Mesenchymal stem cell (in vitro differentiated cells and primary cell): ENCODE measurements at regions not wholly inside any gene's neighbourhood (a gene's known extent, or its start where the extent isn't known, plus 50 kb on each side); places are given as distances from the start of the nearest gene placed in this dataset.

Experiments used
- DNase-seq: peaks from one replicate; pipeline ENCODE4 v3.0.0-alpha.2; 2013
- H2AFZ ChIP-seq: one replicate; pipeline ENCODE4 v1.6.1; 2013; ENCODE audit warnings: low read depth, mild to moderate bottlenecking, control low read depth, inconsistent platforms, low read length, moderate library complexity
- H2AK5ac ChIP-seq: 2 replicates; pipeline ENCODE4 v1.6.1; 2013; ENCODE audit warnings: low read length, moderate library complexity, mild to moderate bottlenecking, inconsistent platforms; ENCODE audit not compliant: severe bottlenecking
- H2BK120ac ChIP-seq: one replicate; pipeline ENCODE4 v1.6.1; 2013; ENCODE audit warnings: low read depth, mild to moderate bottlenecking, inconsistent platforms, low read length, moderate library complexity
- H2BK12ac ChIP-seq, 2 experiments: one replicate each; pipeline ENCODE4 v1.6.1; 2013; ENCODE audit warnings: inconsistent platforms in 2 of 2, low read length in 2 of 2, mild to moderate bottlenecking in 2 of 2, moderate library complexity in 2 of 2, control low read depth in 1 of 2
- H2BK15ac ChIP-seq: one replicate; pipeline ENCODE4 v1.6.1; 2013; ENCODE audit warnings: mild to moderate bottlenecking, low read depth, inconsistent platforms; ENCODE audit not compliant: poor library complexity, severe bottlenecking
- H2BK5ac ChIP-seq: 2 replicates; pipeline ENCODE4 v1.6.1; 2013; ENCODE audit warnings: low read depth, mild to moderate bottlenecking, low read length, control low read depth, inconsistent platforms; ENCODE audit not compliant: poor library complexity, severe bottlenecking
- H3K14ac ChIP-seq, 2 experiments: one replicate each; pipeline ENCODE4 v1.6.1; 2013; ENCODE audit warnings: inconsistent platforms in 2 of 2, low read length in 2 of 2, control low read depth in 1 of 2, mild to moderate bottlenecking in 1 of 2, moderate library complexity in 1 of 2
- H3K18ac ChIP-seq, 2 experiments: one replicate each; pipeline ENCODE4 v1.6.1; 2013; ENCODE audit warnings: inconsistent platforms in 2 of 2, low read length in 2 of 2, control low read depth in 1 of 2, low read depth in 1 of 2, mild to moderate bottlenecking in 1 of 2
- H3K23ac ChIP-seq, 2 experiments: one replicate each; pipeline ENCODE4 v1.6.1; 2013; ENCODE audit warnings: inconsistent platforms in 2 of 2, low read length in 2 of 2, mild to moderate bottlenecking in 2 of 2, moderate library complexity in 2 of 2, control low read depth in 1 of 2
- H3K27ac ChIP-seq: 2 replicates; pipeline ENCODE4 v1.5.1; 2013; ENCODE audit warnings: mild to moderate bottlenecking, moderate library complexity, low read length, control low read depth, inconsistent platforms; ENCODE audit not compliant: poor library complexity, severe bottlenecking
- H3K27me3 ChIP-seq, 2 experiments: 2 replicates each; pipeline versions ENCODE4 v1.6.1 to v1.7.0; 2013; ENCODE audit warnings: low read length in 2 of 2, mild to moderate bottlenecking in 2 of 2, moderate library complexity in 2 of 2, control low read depth in 1 of 2, inconsistent platforms in 1 of 2; ENCODE audit not compliant: control insufficient read depth in 1 of 2, insufficient read depth in 1 of 2
- H3K36me3 ChIP-seq, 2 experiments: 2 replicates each; pipeline versions ENCODE4 v1.6.1 to v1.7.0; 2013; ENCODE audit warnings: low read length in 2 of 2, control low read depth in 1 of 2, inconsistent platforms in 1 of 2, low read depth in 1 of 2, mild to moderate bottlenecking in 1 of 2; ENCODE audit not compliant: insufficient read depth in 2 of 2, control insufficient read depth in 1 of 2
- H3K4ac ChIP-seq, 2 experiments: one replicate each; pipeline ENCODE4 v1.6.1; 2013; ENCODE audit warnings: inconsistent platforms in 2 of 2, low read length in 2 of 2, mild to moderate bottlenecking in 2 of 2, moderate library complexity in 2 of 2, control low read depth in 1 of 2, low read depth in 1 of 2
- H3K4me1 ChIP-seq: 2 replicates; pipeline ENCODE4 v1.6.1; 2013; ENCODE audit warnings: low read depth, low read length, control low read depth; ENCODE audit not compliant: control insufficient read depth, insufficient read depth
- H3K4me2 ChIP-seq: 2 replicates; pipeline ENCODE4 v1.6.1; 2013; ENCODE audit warnings: low read length, mild to moderate bottlenecking, inconsistent platforms; ENCODE audit not compliant: poor library complexity, severe bottlenecking
- H3K4me3 ChIP-seq, 2 experiments: 2 replicates each; pipeline versions ENCODE4 v1.5.1 to v1.7.0; 2013; ENCODE audit warnings: low read length in 2 of 2, mild to moderate bottlenecking in 2 of 2, control low read depth in 1 of 2, low read depth in 1 of 2; ENCODE audit not compliant: insufficient read depth in 1 of 2
- H3K79me1 ChIP-seq: replicated peaks from 2 replicates; pipeline ENCODE4 v1.6.1; 2013; ENCODE audit warnings: mild to moderate bottlenecking, control low read depth, low read length, inconsistent platforms; ENCODE audit not compliant: poor library complexity, severe bottlenecking
- H3K9ac ChIP-seq: 2 replicates; pipeline ENCODE4 v1.7.0; 2013; ENCODE audit warnings: mild to moderate bottlenecking, low read length, moderate library complexity
- H3K9me3 ChIP-seq: 2 replicates; pipeline ENCODE4 v1.7.0; 2013; ENCODE audit warnings: mild to moderate bottlenecking, low read length; ENCODE audit not compliant: control insufficient read depth
- H4K8ac ChIP-seq: one replicate; pipeline ENCODE4 v1.6.1; 2013; ENCODE audit warnings: inconsistent platforms, mild to moderate bottlenecking, low read length, moderate library complexity
- H4K91ac ChIP-seq: one replicate; pipeline ENCODE4 v1.6.1; 2013; ENCODE audit warnings: mild to moderate bottlenecking, low read length, inconsistent platforms
- WGBS: methylation state at CpG from one replicate; pipeline ENCODE4 v1.1.7; 2013; ENCODE audit warnings: mixed read lengths; 5-methylcytosine and 5-hydroxymethylcytosine counted together

DNA sequence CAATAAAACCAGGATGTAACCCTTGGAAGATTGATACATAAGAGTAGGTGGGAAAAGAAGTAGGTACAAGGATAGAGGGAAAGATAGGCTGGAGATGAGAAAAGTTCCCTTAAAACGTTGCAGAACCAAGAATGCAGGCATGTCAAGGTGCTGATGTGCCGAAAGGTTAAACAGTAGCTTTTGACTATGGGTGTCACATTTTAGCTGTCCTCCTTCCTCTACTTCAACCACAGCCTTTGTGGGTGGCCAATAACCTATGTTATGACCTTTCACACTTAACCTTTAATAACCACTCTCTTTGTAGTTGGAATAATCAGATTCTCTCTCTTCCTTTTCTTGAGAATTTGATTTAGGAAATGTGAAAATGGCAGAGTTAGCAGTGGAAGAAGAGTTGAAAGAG, 184.5 kb upstream of the GAP43 start:
- DNase-seq: no peak
- Histone ChIP-seq H3K36me3 (no peaks in the 10 kb centered on the region), H3K9me3 (no peaks in the 10 kb centered on the region), H2BK15ac (no peak overlapping the region), H4K8ac (no peak overlapping the region), H3K4me2 (no peak overlapping the region), H2BK5ac (no peak overlapping the region), H3K9ac (no peak overlapping the region), H3K27ac (no peak overlapping the region), H3K18ac (no peak overlapping the region), H2AFZ (no peak overlapping the region), H2AK5ac (no peak overlapping the region), H3K4me3 (no peak overlapping the region), H4K91ac (no peak overlapping the region), H2BK120ac (no peak overlapping the region), H3K27me3 (no peaks in the 10 kb centered on the region), H3K4me1 (no peaks in the 10 kb centered on the region), H2BK12ac (no peak overlapping the region), H3K14ac (no peak overlapping the region), H3K23ac (peak overlapping the region in 1 of 2 experiments; percentile 30), H3K4ac (no peak overlapping the region), H3K79me1 (no peaks in the 10 kb centered on the region)
- WGBS: 88% methylated on average over 2 of the region's 2 CpGs

DNA sequence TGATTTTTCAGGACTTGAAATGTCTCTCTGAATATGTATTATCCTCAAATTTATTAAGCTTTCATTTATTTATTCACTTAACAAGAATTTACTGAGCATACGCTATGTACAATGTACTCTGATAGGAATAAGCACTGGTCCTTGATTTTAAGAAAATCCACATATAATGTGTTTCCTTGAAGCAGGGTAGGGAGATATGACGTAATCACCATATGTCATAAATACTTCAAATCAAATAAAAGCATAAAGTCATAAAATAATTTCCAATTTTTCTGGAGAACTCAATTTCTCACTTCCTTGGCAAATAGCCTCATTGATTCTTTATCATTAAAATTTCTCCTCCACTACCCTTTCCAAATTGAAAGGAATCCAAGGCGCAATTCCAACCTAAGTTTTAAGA, 177.8 kb upstream of the GAP43 start:
- Histone ChIP-seq H3K4ac (no peak overlapping the region), H3K4me3 (no peak overlapping the region), H3K9ac (no peak overlapping the region), H2BK15ac (no peak overlapping the region), H2BK5ac (no peak overlapping the region), H2AFZ (no peak overlapping the region), H2BK120ac (no peak overlapping the region), H3K79me1 (no peaks in the 10 kb centered on the region), H3K23ac (no peak overlapping the region), H3K14ac (no peak overlapping the region), H3K27me3 (no peaks in the 10 kb centered on the region), H3K4me2 (no peak overlapping the region), H3K36me3 (no peaks in the 10 kb centered on the region), H3K9me3 (no peaks in the 10 kb centered on the region), H4K91ac (no peak overlapping the region), H3K27ac (no peak overlapping the region), H4K8ac (no peak overlapping the region), H2BK12ac (no peak overlapping the region), H3K4me1 (no peaks in the 10 kb centered on the region), H3K18ac (no peak overlapping the region), H2AK5ac (no peak overlapping the region)
- WGBS: no CpG with 5 or more reads among the region's 3 CpGs
- DNase-seq: no peak

DNA sequence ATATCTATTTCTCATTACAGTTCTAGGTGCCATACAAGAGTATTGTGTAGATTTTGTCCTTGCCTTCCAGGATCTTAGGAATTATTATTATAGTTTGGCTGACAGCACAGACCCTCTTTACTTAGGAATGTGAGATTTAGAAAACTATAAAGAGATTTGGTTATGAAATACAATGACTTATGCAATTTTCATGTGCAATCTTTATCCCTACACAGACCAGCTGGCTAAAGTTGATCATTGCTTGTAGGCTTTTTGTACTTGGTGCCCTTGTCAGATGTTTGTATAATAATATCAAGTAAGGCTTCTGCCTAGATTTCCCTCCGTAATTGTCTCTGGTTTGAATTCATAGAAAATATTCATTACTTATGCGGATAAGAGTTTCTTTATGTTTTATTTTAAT, 174.5 kb upstream of the GAP43 start:
- DNase-seq: no peak
- no peak overlapping the region for H2BK12ac ChIP-seq
- H3K4ac ChIP-seq: no peak overlapping the region
- H3K9me3 ChIP-seq: no peaks in the 10 kb centered on the region
- H2BK15ac ChIP-seq: no peak overlapping the region
- H3K9ac ChIP-seq: no peak overlapping the region
- H3K36me3 ChIP-seq: no peaks in the 10 kb centered on the region
- no peak overlapping the region for H2AFZ ChIP-seq
- no peak overlapping the region for H4K91ac ChIP-seq
- WGBS: 100% methylated on average over 1 of the region's 2 CpGs
- no peak overlapping the region for H3K23ac ChIP-seq
- no peaks in the 10 kb centered on the region for H3K79me1 ChIP-seq
- no peaks in the 10 kb centered on the region for H3K27me3 ChIP-seq
- H3K27ac ChIP-seq: no peak overlapping the region
- no peak overlapping the region for H3K4me2 ChIP-seq
- H3K18ac ChIP-seq: no peak overlapping the region
- H2BK120ac ChIP-seq: no peak overlapping the region
- no peak overlapping the region for H2AK5ac ChIP-seq
- no peaks in the 10 kb centered on the region for H3K4me1 ChIP-seq
- no peak overlapping the region for H4K8ac ChIP-seq
- H3K14ac ChIP-seq: no peak overlapping the region
- H3K4me3 ChIP-seq: no peak overlapping the region
- no peak overlapping the region for H2BK5ac ChIP-seq

DNA sequence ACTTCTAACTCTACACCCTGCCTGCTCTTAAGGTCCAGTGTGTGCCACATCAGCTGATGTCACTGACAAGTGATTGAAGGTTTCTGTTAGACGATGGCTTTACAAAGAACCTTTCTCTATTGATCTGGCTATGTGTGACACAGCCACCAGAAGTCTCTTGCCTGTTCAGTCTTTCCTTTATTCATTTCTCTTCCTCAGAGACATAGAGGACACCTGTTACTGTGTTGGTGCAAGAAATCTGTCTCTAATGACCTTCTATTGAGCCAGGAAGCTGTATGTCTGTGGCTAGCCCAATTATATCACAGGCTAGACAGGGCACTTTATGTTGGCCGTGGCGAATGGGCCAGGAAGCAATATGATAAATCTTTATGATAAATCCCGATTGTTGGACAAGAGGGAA, 173.3 kb upstream of the GAP43 start:
- Histone ChIP-seq H3K18ac (no peak overlapping the region), H3K9me3 (peaks cover 4% of the 10 kb centered on the region), H4K8ac (no peak overlapping the region), H3K4me1 (no peaks in the 10 kb centered on the region), H2BK12ac (no peak overlapping the region), H3K4me3 (no peak overlapping the region), H3K36me3 (no peaks in the 10 kb centered on the region), H3K4me2 (no peak overlapping the region), H2BK5ac (no peak overlapping the region), H3K79me1 (no peaks in the 10 kb centered on the region), H3K27ac (no peak overlapping the region), H3K9ac (no peak overlapping the region), H2AFZ (no peak overlapping the region), H2BK120ac (no peak overlapping the region), H4K91ac (no peak overlapping the region), H2AK5ac (no peak overlapping the region), H3K27me3 (no peaks in the 10 kb centered on the region), H3K14ac (no peak overlapping the region), H3K23ac (no peak overlapping the region), H2BK15ac (no peak overlapping the region), H3K4ac (no peak overlapping the region)
- no peak for DNase-seq
- WGBS: 80% methylated on average over 2 of the region's 4 CpGs
